Smooth muscle cell (in vitro differentiated cells): ENCODE measurements at regions not wholly inside any gene's neighbourhood (a gene's known extent, or its start where the extent isn't known, plus 50 kb on each side); places are given as distances from the start of the nearest gene placed in this dataset.

ENCODE experiments used
- DNase-seq: peaks from one replicate; lab custom pipeline; 2025; ENCODE audit not compliant: unreplicated experiment; lab: John Stamatoyannopoulos, UW
- H2AFZ ChIP-seq: fragments of 200-600 bp; sonication (generic); 2 replicates; pipeline ENCODE4 v1.6.0; 2016; ENCODE audit warnings: antibody characterized with exemption, low read depth, mild to moderate bottlenecking
- H3F3A ChIP-seq: fragments of 200-600 bp; sonication (generic); 2 replicates; pipeline ENCODE4 v1.6.0; 2017; ENCODE audit warnings: antibody characterized with exemption, low read depth
- H3K27ac ChIP-seq: fragments of 200-600 bp; sonication (generic); 2 replicates; pipeline ENCODE4 v1.5.1; 2016; ENCODE audit warnings: low read depth, mild to moderate bottlenecking
- H3K27me3 ChIP-seq: fragments of 200-600 bp; sonication (generic); 2 replicates; pipeline ENCODE4 v1.6.1; 2016; ENCODE audit warnings: low read depth, mild to moderate bottlenecking
- H3K36me3 ChIP-seq: fragments of 200-600 bp; sonication (generic); 2 replicates; pipeline ENCODE4 v1.5.1; 2016; ENCODE audit warnings: low read depth
- H3K4me1 ChIP-seq: fragments of 200-600 bp; sonication (generic); 2 replicates; pipeline ENCODE4 v1.5.1; 2016; ENCODE audit warnings: low read depth
- H3K4me2 ChIP-seq: fragments of 200-600 bp; sonication (generic); 2 replicates; pipeline ENCODE4 v1.6.0; 2016; ENCODE audit warnings: mild to moderate bottlenecking
- H3K4me3 ChIP-seq: fragments of 200-600 bp; sonication (generic); 2 replicates; pipeline ENCODE4 v1.5.1; 2016; ENCODE audit warnings: mild to moderate bottlenecking
- H3K79me2 ChIP-seq: fragments of 200-600 bp; sonication (generic); 2 replicates; pipeline ENCODE4 v1.6.0; 2016; ENCODE audit warnings: low read depth, mild to moderate bottlenecking
- H3K9ac ChIP-seq: fragments of 200-600 bp; sonication (generic); 2 replicates; pipeline ENCODE4 v1.6.0; 2016; ENCODE audit warnings: low read depth
- H3K9me3 ChIP-seq: fragments of 200-600 bp; sonication (generic); replicated peaks from 2 replicates; pipeline ENCODE4 v1.5.1; 2016; ENCODE audit warnings: low read depth
- H4K20me1 ChIP-seq: fragments of 200-600 bp; sonication (generic); 2 replicates; pipeline ENCODE4 v1.6.0; 2016; ENCODE audit warnings: low read depth
- CTCF ChIP-seq: fragments of 200-600 bp; sonication (generic); IDR thresholded peaks from 2 replicates; pipeline ENCODE4 v1.5.1; 2017; ENCODE audit warnings: borderline replicate concordance, mild to moderate bottlenecking, antibody characterized with exemption; ENCODE audit not compliant: insufficient read depth, poor library complexity, severe bottlenecking
- WGBS: methylation state at CpG from one replicate; pipeline ENCODE4 v1.1.7; 2016; ENCODE audit warnings: low lambda C conversion rate; 5-methylcytosine and 5-hydroxymethylcytosine counted together

DNA sequence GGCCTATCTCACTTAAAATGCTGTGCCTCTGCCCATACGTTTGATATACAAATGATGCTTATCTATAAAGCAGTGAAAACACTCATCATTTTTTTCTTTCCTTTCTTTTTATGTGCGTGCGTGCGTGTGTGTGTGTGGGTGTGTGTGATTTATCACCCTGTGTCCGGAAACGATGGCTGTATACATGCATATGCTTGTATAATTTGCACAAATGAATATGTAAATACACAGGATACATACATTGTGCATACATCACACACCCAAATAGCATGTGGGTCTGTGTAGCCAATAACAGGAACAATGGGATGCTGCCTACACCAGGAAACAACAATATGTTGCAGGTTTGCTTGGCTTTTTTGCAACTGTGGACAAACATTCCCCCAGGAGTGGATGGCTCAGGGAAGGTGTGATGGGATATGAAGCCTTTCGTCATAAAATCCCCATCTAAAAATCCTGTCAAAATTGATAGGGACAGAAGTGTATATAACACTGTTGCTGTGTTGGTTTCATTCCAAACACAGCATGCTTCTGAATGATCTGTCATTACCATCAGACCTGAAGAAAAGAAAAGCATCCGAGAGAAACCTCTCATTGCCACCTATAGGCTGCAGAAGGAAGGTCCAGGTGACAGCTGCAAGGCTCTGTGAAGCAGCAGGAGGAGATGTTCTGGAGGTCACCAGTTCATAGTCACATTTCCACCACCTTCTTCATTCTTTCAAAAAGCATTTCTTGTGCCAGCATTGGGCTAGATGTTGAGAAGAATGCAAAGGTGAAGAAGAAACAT is 503.9 kb upstream of the NR2F2 start:
- 75% methylated on average over 8 of the region's 8 CpGs for WGBS
- no peak for DNase-seq
- H3K4me3 ChIP-seq = no peak overlapping the region
- TF ChIP-seq CTCF = peak; percentile 7
- H3K4me1 ChIP-seq = peaks cover 6% of the 10 kb centered on the region
- H3K9me3 ChIP-seq = no peaks in the 10 kb centered on the region
- no peak overlapping the region for H3K4me2 ChIP-seq
- no peaks in the 10 kb centered on the region for H3K27me3 ChIP-seq
- no peak overlapping the region for H2AFZ ChIP-seq
- no peaks in the 10 kb centered on the region for H3F3A ChIP-seq
- no peak overlapping the region for H3K9ac ChIP-seq
- H3K27ac ChIP-seq = no peak overlapping the region
- no peaks in the 10 kb centered on the region for H4K20me1 ChIP-seq
- H3K36me3 ChIP-seq = no peaks in the 10 kb centered on the region
- H3K79me2 ChIP-seq = no peaks in the 10 kb centered on the region

DNA sequence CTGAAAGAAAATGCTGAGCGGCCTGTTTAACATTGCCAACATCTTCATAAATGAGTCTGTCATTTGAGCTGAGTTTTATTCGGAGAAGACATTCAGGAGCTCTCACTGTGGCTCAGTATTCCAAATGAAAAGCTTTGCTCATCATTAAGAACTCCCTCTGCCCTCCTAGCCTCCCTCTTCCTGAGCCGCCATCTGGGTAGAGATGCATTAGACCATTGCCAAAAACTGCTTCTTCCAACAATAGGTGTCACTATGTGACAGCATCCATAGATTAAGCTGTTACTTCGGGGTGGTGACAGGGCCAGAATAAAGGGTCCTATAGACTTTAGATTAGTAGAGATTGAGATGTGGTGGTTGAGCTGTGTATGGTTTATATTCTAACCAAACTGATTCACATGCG is 501.4 kb upstream of the NR2F2 start:
- WGBS = 89% methylated on average over 5 of the region's 5 CpGs
- no peak for DNase-seq
- Histone ChIP-seq H3K9ac (no peak overlapping the region), H3K4me1 (peaks cover 19% of the 10 kb centered on the region), H3F3A (no peaks in the 10 kb centered on the region), H4K20me1 (no peaks in the 10 kb centered on the region), H3K36me3 (no peaks in the 10 kb centered on the region), H3K27me3 (no peaks in the 10 kb centered on the region), H3K4me3 (no peak overlapping the region), H3K27ac (no peak overlapping the region), H3K79me2 (no peaks in the 10 kb centered on the region), H2AFZ (no peak overlapping the region), H3K4me2 (no peak overlapping the region), H3K9me3 (no peaks in the 10 kb centered on the region)
- TF ChIP-seq CTCF = no peak

DNA sequence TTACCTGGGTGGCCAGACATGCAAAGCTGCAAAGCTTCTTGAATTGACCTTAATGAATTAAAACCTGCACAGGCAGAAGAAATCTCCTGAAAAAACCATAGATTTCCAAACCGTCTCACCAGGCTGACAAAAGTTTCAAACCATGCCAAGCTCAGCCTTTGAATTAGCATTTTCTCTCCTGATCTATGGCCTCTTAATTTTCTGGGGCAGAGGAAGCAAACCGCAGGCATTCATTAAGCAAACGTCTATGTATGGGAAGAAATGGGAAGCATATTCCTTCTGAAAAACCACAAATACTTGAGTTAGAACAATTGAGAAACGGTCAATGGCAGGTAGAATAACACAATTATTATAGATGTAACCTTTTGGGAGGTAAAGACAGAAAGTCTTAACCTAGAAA is 500.2 kb upstream of the NR2F2 start:
- Histone ChIP-seq H3K4me1 (peaks cover 19% of the 10 kb centered on the region), H3K27ac (no peak overlapping the region), H3F3A (no peaks in the 10 kb centered on the region), H3K27me3 (no peaks in the 10 kb centered on the region), H3K4me2 (no peak overlapping the region), H3K36me3 (no peaks in the 10 kb centered on the region), H4K20me1 (no peaks in the 10 kb centered on the region), H3K9me3 (no peaks in the 10 kb centered on the region), H2AFZ (no peak overlapping the region), H3K79me2 (no peaks in the 10 kb centered on the region), H3K9ac (no peak overlapping the region), H3K4me3 (no peak overlapping the region)
- DNase-seq = no peak
- 80% methylated on average over 4 of the region's 4 CpGs for WGBS
- TF ChIP-seq CTCF = no peak

DNA sequence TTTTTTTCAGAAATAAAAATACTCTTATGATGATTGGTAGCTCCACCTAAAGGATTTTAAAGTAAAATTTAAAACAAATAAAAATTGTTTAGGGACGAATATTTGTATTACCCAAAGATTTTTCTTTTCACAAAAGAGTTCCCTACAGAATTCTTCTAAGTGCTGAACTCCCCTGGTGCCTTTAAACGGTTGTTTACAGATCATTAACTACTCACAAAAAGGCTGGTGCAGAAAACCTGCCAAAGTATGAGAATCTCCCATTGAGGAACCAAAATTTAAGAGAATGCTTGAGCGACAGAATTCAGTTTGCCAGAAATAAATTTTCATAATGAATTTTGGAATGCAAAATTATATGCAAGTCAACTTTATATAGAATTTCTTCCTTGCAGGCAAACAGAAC is 497.8 kb upstream of the NR2F2 start:
- peaks cover 19% of the 10 kb centered on the region for H3K4me1 ChIP-seq
- DNase-seq = no peak

More for the DNA sequence above, 497.8 kb upstream of the NR2F2 start:
- no peaks in the 10 kb centered on the region for H3F3A ChIP-seq
- TF ChIP-seq CTCF = no peak
- H3K27ac ChIP-seq = no peak overlapping the region
- H3K9ac ChIP-seq = no peak overlapping the region
- H4K20me1 ChIP-seq = no peaks in the 10 kb centered on the region
- no peaks in the 10 kb centered on the region for H3K36me3 ChIP-seq
- H3K4me3 ChIP-seq = no peak overlapping the region
- H3K79me2 ChIP-seq = no peaks in the 10 kb centered on the region
- WGBS = 65% methylated on average over 3 of the region's 3 CpGs
- no peaks in the 10 kb centered on the region for H3K9me3 ChIP-seq
- H3K4me2 ChIP-seq = no peak overlapping the region
- no peak overlapping the region for H2AFZ ChIP-seq
- no peaks in the 10 kb centered on the region for H3K27me3 ChIP-seq
